ENCODE measurements at regions not wholly inside any gene's neighbourhood (a gene's known extent, or its start where the extent isn't known, plus 50 kb on each side); places are given as distances from the start of the nearest gene placed in this dataset.

GRCh38 chr18:11506856-11507255, 102.5 kb upstream of the SLC35G4 start:
- Mint-ChIP-seq H3K27ac (no peak overlapping the region), H3K4me1 (ENCODE audit: low read depth) (peaks cover 7% of the 10 kb centered on the region; the same call in 1 of the 2 replicates), H3K36me3 (ENCODE audit: low read depth) (no peaks in the 10 kb centered on the region), H3K9me3 (no peaks in the 10 kb centered on the region), H3K27me3 (ENCODE audit: insufficient read depth) (peaks cover 12% of the 10 kb centered on the region), H3K4me3 (no peak overlapping the region)
- DNase-seq: no peak
- TF ChIP-seq, protein P1, sequence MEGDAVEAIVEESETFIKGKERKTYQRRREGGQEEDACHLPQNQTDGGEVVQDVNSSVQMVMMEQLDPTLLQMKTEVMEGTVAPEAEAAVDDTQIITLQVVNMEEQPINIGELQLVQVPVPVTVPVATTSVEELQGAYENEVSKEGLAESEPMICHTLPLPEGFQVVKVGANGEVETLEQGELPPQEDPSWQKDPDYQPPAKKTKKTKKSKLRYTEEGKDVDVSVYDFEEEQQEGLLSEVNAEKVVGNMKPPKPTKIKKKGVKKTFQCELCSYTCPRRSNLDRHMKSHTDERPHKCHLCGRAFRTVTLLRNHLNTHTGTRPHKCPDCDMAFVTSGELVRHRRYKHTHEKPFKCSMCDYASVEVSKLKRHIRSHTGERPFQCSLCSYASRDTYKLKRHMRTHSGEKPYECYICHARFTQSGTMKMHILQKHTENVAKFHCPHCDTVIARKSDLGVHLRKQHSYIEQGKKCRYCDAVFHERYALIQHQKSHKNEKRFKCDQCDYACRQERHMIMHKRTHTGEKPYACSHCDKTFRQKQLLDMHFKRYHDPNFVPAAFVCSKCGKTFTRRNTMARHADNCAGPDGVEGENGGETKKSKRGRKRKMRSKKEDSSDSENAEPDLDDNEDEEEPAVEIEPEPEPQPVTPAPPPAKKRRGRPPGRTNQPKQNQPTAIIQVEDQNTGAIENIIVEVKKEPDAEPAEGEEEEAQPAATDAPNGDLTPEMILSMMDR (IDR thresholded peaks at IDR 0.05): no peak

GRCh38 chr18:11505993-11506392, 103.4 kb upstream of the SLC35G4 start:
- Mint-ChIP-seq H3K4me1 (ENCODE audit: low read depth) (peaks cover 12% of the 10 kb centered on the region), H3K27me3 (ENCODE audit: insufficient read depth) (peaks cover 12% of the 10 kb centered on the region), H3K9me3 (no peaks in the 10 kb centered on the region), H3K4me3 (no peak overlapping the region), H3K27ac (no peak overlapping the region), H3K36me3 (ENCODE audit: low read depth) (no peaks in the 10 kb centered on the region)
- DNase-seq: no peak
- TF ChIP-seq, protein P1 (IDR thresholded peaks at IDR 0.05): no peak

DNA sequence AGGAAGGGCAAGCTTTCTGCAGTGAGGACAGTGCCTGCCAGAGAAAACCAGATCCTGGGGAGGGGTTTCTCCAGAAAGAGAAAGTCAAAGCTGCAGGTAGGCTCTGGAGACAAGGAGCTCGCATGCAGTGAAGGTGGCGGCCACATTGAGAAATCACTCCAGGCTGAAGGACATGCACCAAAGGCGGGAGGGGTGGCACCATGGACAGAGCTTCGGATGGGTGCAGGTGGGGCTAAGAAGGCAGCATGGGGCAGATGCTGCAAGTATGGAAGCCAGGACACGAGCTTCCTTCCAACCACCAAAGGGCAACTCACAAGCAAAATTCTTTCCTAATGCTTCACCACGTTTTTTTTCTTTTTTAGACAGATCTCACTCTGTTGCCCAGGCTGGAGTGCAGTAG, 104.4 kb upstream of the SLC35G4 start:
- H3K36me3 Mint-ChIP-seq (ENCODE audit: low read depth): no peaks in the 10 kb centered on the region; the same call in 1 of the 2 replicates
- no peak overlapping the region for H3K27ac Mint-ChIP-seq

DNA sequence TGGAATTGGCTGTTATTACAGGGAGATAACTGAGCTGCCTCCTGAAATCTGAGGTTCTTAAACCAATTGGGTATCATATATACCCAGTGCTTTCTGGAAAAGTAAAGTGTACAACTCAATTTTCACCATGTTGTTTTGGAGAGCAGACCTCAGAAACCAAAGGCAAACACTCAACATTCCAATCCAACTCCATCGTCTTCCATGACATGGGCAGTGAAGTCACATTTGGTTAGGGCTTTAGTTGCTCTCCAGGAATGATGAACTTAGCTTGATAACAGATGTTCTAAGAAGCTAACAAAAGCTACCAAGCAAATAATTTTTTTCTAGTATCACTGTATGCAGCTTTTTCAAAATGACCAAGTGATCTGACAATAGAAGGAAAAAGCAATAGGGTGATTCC, 107.0 kb upstream of the SLC35G4 start:
- Mint-ChIP-seq H3K4me3 (no peak overlapping the region), H3K36me3 (ENCODE audit: low read depth) (peaks cover 9% of the 10 kb centered on the region; the same call in 1 of the 2 replicates), H3K9me3 (0 out of 2 replicates have a peak, but pooled peaks cover 4% of the 10 kb centered on the region), H3K27me3 (ENCODE audit: insufficient read depth) (peaks cover 11% of the 10 kb centered on the region), H3K4me1 (ENCODE audit: low read depth) (peaks cover 47% of the 10 kb centered on the region), H3K27ac (no peak overlapping the region)
- DNase-seq: peak; percentile 33
- TF ChIP-seq, protein P1 (IDR thresholded peaks at IDR 0.05): no peak

More for the DNA sequence above, 104.4 kb upstream of the SLC35G4 start:
- TF ChIP-seq, protein P1 (IDR thresholded peaks at IDR 0.05): no peak
- DNase-seq: no peak
- H3K27me3 Mint-ChIP-seq (ENCODE audit: insufficient read depth): peaks cover 12% of the 10 kb centered on the region
- no peaks in the 10 kb centered on the region for H3K9me3 Mint-ChIP-seq
- no peak overlapping the region for H3K4me3 Mint-ChIP-seq
- peaks cover 22% of the 10 kb centered on the region for H3K4me1 Mint-ChIP-seq (ENCODE audit: low read depth)

DNA sequence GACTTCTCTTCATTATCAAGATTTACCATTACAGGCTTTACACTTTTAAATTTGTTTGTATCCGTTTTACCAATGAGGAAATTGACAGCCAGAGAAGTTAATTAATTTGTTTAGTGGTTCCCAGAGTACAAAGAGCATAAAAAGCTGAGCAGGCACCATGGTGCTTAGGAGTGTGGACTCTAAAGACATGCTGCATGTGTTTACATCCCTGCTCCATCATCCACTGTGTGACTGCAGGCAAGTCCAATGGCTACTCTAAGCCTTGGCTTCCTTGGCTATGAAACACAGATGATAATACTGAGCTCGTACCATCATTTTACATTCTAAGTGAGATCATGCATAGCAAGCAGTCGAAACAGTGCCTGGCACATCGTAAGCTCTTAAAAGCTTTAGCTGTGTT, 108.0 kb upstream of the SLC35G4 start:
- Mint-ChIP-seq H3K4me1 (ENCODE audit: low read depth) (peaks cover 45% of the 10 kb centered on the region), H3K27me3 (ENCODE audit: insufficient read depth) (peaks cover 8% of the 10 kb centered on the region), H3K9me3 (0 out of 2 replicates have a peak, but pooled peaks cover 4% of the 10 kb centered on the region), H3K4me3 (no peak overlapping the region), H3K36me3 (ENCODE audit: low read depth) (peaks cover 9% of the 10 kb centered on the region; the same call in 1 of the 2 replicates), H3K27ac (no peak overlapping the region)
- TF ChIP-seq, protein P1 (IDR thresholded peaks at IDR 0.05): no peak
- no peak for DNase-seq

Data from HFFc6 (cell line).